NT2/D1 (cell line): ENCODE measurements at regions not wholly inside any gene's neighbourhood (a gene's known extent, or its start where the extent isn't known, plus 50 kb on each side); places are given as distances from the start of the nearest gene placed in this dataset.

Experiments used
- DNase-seq: peaks from one replicate; pipeline ENCODE4 v3.0.0-alpha.2; 2011; ENCODE audit warnings: low read depth, low spot score
- H3K27me3 ChIP-seq: 2 replicates; pipeline ENCODE4 v1.6.0; 2011; ENCODE audit warnings: mild to moderate bottlenecking; ENCODE audit not compliant: insufficient read length, insufficient read depth
- H3K36me3 ChIP-seq: 2 replicates; pipeline ENCODE4 v1.6.1; 2011; ENCODE audit warnings: mild to moderate bottlenecking, low read length, mixed read lengths; ENCODE audit not compliant: insufficient read depth, insufficient read length
- H3K4me1 ChIP-seq: 2 replicates; pipeline ENCODE4 v1.5.1; 2011; ENCODE audit not compliant: insufficient read depth, insufficient read length
- H3K4me3 ChIP-seq: 2 replicates; pipeline ENCODE4 v1.5.1; 2011; ENCODE audit warnings: low read depth; ENCODE audit not compliant: insufficient read length
- H3K9ac ChIP-seq: 2 replicates; pipeline ENCODE4 v1.6.0; 2011; ENCODE audit warnings: low read depth; ENCODE audit not compliant: insufficient read length
- H3K9me3 ChIP-seq: 2 replicates; pipeline ENCODE4 v1.5.1; 2011; ENCODE audit warnings: mild to moderate bottlenecking, low read length; ENCODE audit not compliant: insufficient read depth
- SUZ12 ChIP-seq: IDR thresholded peaks from 2 replicates; pipeline ENCODE4 v1.6.1; 2011; ENCODE audit not compliant: insufficient read length, insufficient read depth; ENCODE audit errors: extremely low read depth
- YY1 ChIP-seq: IDR thresholded peaks from 2 replicates; pipeline ENCODE4 v1.6.1; 2011; ENCODE audit not compliant: insufficient read length, insufficient read depth
- ZNF274 ChIP-seq: IDR thresholded peaks from 2 replicates; pipeline ENCODE4 v1.6.1; 2011; ENCODE audit warnings: mild to moderate bottlenecking, low read depth, low read length

DNA sequence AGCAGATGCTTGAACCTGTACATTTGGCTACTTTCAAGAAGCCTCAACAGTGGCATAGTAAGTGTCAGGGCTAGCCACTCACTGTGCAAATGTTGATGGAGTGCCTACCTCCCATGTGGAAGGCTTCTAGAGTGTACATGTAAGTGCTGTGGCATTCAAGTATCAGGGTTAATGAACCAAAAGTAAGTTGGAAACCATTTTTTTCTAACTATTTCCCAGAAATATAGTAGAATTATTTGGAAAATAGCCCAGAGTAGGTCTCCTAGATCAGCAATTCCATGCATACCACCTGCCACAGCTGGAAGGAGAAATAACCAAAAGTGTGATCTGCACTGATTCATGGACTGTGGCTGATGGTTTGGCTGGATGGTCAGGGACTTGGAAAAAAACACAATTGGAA is 53.3 kb downstream of the FOXD1 start:
- Histone ChIP-seq H3K9me3 (no peaks in the 10 kb centered on the region), H3K36me3 (no peaks in the 10 kb centered on the region), H3K27me3 (no peaks in the 10 kb centered on the region), H3K4me3 (no peak overlapping the region), H3K4me1 (no peaks in the 10 kb centered on the region), H3K9ac (no peak overlapping the region)
- no peak for TF ChIP-seq YY1
- TF ChIP-seq SUZ12, result no peak
- TF ChIP-seq ZNF274, result no peak
- DNase-seq, result no peak

DNA sequence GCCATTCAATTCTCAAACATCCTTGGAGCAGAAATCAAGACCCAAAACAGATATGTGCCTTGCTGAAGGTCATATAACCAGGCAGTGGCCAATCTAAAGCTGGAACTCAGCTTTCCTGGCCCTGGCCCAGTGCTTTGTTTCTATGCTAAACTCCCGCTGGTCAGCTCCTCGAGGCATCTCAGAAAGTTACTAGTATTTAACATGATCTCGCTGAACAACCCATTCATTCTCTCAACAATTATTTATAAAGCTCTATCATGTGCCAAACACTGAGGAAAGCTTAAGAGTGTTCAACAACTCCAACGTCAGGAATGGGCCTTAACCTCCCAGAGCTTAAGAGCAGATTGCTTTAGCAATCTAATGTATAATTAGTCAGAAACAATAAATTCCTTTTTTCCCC is 54.0 kb downstream of the FOXD1 start:
- no peak for DNase-seq
- H3K36me3 ChIP-seq, result no peaks in the 10 kb centered on the region
- no peak overlapping the region for H3K4me3 ChIP-seq
- H3K9ac ChIP-seq, result no peak overlapping the region
- H3K27me3 ChIP-seq, result no peaks in the 10 kb centered on the region
- TF ChIP-seq ZNF274, result no peak
- no peaks in the 10 kb centered on the region for H3K9me3 ChIP-seq
- no peaks in the 10 kb centered on the region for H3K4me1 ChIP-seq

DNA sequence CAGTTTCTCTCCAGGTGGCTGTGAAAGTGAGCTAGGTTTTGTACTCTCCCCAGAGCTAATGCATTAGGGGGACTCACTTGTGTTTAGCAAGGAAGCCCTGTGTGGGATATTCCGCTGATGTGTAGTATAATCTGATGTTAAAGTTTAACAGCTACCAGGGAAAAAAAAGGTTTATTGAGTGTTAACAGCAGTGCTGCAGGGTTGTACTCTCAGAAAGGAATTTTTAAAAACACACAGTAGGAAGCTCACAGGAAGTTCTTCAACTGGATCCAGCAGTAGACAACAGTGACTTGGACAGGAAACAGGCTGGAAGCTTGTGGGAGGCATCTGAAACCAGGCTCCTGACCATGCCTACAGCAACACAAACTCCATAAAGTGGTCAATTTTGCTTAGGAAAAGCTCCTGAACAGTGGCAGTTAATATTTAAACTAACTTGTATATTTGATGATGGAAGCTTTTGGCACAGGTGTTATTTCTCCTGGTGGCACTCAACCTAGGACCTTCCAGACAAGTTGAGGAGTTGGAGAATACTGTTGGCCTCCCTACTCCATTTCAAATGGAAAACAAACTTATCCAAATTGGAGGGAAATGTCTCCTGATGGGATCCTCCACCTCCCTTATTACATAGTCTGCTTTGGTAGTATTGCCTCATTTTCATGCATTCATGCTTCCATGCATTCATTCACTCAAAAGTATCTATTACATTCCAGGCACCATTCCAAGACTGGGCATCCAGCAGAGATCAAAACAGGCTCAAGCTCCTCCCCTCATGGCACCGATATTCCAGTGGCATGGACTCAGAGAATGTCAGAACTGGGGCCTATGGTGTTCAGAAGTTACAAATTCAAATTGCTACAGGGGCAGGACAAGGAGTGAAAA is 54.7 kb downstream of the FOXD1 start:
- H3K4me3 ChIP-seq, result no peak overlapping the region
- TF ChIP-seq ZNF274, result no peak
- no peaks in the 10 kb centered on the region for H3K4me1 ChIP-seq
- H3K36me3 ChIP-seq, result no peaks in the 10 kb centered on the region
- no peak overlapping the region for H3K9ac ChIP-seq
- H3K9me3 ChIP-seq, result no peaks in the 10 kb centered on the region
- DNase-seq, result no peak
- H3K27me3 ChIP-seq, result no peaks in the 10 kb centered on the region

DNA sequence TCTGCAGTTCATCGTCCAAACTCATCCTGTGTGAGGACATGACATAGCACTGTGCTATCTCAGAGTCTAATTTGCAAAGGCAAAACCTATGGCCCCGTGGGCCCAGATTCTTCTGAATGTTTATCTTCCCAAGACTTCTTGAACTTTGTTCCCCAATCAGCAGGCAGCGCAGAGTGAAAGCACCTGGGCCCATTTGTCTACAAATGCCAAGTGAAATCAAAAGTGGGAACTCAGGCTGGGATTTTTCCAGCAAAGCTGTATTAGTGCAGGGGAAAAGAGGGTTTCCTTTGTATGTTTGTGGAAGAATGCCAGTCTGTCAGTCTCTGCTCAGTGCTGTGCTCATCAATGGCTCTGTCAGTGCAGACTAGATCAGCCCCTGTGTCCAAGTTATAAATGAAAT is 55.8 kb downstream of the FOXD1 start:
- Histone ChIP-seq H3K4me1 (no peaks in the 10 kb centered on the region), H3K9ac (no peak overlapping the region), H3K27me3 (no peaks in the 10 kb centered on the region), H3K36me3 (no peaks in the 10 kb centered on the region), H3K4me3 (no peak overlapping the region), H3K9me3 (no peaks in the 10 kb centered on the region)
- no peak for DNase-seq
- TF ChIP-seq YY1 (no peak), ZNF274 (no peak), SUZ12 (no peak)

DNA sequence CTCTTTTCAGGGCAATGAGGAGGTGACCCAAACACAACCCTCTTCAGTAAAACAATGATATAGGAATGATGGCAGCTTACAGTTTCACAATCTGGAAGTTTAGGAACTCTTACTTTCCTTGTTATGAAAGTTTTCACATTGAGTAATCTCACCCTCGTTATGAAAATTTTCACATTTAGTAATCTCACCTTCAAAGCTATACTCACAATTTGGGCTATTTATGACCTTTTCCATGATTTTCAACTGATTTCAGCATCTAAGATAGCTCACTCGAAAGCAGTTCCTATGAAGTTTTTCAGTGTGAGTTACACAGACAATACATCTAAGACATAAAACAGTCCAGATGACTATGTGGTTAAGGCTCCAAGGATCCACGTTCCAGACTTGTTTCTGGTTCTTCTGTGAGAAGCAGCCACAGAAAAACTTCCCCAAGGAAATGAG is 57.1 kb downstream of the FOXD1 start:
- TF ChIP-seq SUZ12 (no peak), ZNF274 (no peak), YY1 (no peak)
- Histone ChIP-seq H3K9ac (no peak overlapping the region), H3K4me1 (no peaks in the 10 kb centered on the region)

DNA sequence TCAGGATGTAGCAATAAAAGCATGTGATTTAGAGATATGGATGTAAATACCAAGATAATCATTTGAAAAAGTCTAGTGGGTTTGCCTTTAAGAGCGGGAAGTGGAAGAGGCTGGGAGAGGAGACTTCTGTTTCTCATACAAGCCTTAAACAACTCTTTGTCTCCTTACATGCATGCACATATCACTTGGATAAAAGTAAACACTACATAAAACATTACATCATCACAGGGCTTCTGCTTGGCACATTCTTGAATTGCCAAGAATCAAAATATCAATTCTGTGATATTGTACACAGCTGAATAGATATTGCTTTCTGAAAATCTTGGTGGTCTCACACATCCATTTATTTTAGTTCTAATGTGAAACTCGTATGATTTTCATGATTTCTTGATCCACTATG is 57.6 kb downstream of the FOXD1 start:
- no peaks in the 10 kb centered on the region for H3K36me3 ChIP-seq
- TF ChIP-seq SUZ12 (no peak), ZNF274 (no peak), YY1 (no peak)
- DNase-seq, result no peak
- no peak overlapping the region for H3K9ac ChIP-seq
- no peaks in the 10 kb centered on the region for H3K27me3 ChIP-seq
- no peaks in the 10 kb centered on the region for H3K4me1 ChIP-seq
- no peak overlapping the region for H3K4me3 ChIP-seq
- H3K9me3 ChIP-seq, result peaks cover 4% of the 10 kb centered on the region

More for the DNA sequence above, 57.1 kb downstream of the FOXD1 start:
- Histone ChIP-seq H3K4me3 (no peak overlapping the region), H3K36me3 (no peaks in the 10 kb centered on the region), H3K27me3 (no peaks in the 10 kb centered on the region), H3K9me3 (no peaks in the 10 kb centered on the region)
- no peak for DNase-seq

DNA sequence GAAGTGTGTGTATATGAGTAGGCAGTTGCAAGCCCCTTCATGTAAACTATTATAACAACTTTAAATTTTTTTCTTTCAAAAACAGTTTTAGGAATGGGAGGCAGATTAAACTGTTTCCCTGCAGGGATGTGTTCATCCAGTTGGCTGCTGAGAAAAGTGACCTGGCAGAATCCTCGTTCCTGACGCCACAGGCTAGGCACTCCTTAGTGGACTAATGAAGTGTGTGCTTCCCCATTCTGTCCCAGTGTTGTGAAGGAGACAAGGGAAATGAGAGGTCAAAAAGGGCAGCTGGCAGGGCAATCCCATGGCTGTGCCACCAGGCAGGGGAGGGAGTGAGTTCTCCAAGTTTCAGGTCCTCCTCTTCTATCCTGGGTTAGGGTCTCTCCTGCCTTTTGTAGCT is 59.8 kb downstream of the FOXD1 start:
- Histone ChIP-seq H3K4me3 (no peak overlapping the region), H3K9ac (no peak overlapping the region), H3K4me1 (no peaks in the 10 kb centered on the region), H3K27me3 (no peaks in the 10 kb centered on the region), H3K9me3 (peaks cover 26% of the 10 kb centered on the region), H3K36me3 (no peaks in the 10 kb centered on the region)
- DNase-seq, result no peak
- no peak for TF ChIP-seq SUZ12
- no peak for TF ChIP-seq YY1
- no peak for TF ChIP-seq ZNF274
